AG20443 (cell line): ENCODE measurements at regions not wholly inside any gene's neighbourhood (a gene's known extent, or its start where the extent isn't known, plus 50 kb on each side); places are given as distances from the start of the nearest gene placed in this dataset.
"Not testable (repeated sequence)": the region's sequence is repeated elsewhere in the genome, so short reads cannot be mapped to it uniquely, and the experiment has no call there.

ENCODE experiments used
- DNase-seq: peaks from one replicate; pipeline ENCODE4 v3.0.0; 2012; ENCODE audit warnings: low spot score, mixed read lengths

- not testable (repeated sequence) for DNase-seq
Observed at GRCh38 chr5:122515210-122515609, 203.2 kb downstream of the SNCAIP start.

DNA sequence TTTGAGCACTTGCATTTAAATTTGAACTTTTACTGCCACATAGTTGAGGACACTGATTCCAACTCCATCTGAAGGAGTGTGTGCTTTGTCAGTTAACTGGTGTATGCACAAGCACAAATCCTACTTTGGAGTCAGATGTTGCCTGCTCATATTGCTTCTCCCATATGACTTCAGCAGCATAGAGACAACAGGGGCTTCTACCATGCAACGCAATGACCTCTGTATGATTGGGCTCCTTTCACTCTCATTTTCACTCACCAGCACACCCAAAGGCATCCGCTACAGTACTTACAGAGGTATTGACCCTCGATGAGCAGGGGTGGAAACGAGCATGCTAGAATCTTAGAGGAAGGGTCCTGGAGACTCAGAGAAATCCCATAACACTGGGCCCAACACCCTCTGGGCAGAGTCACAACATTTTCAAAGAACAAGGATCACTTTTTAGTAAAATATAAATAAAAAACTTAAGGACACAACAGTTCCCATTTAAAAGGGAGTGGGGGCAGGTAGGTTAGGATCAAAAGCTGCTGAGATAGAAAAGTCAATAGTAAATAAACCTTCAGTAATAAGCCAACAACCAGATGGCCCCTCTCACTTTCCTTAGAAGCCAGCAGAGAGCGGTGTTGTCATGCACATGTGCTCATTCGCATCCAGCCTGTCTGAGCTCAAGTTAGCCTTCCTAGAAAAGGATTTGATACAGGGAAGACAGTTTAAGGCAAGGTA lies 203.8 kb downstream of the SNCAIP start:
- peak; percentile 83 for DNase-seq

- no peak for DNase-seq
Observed at GRCh38 chr5:122516432-122516743, 204.4 kb downstream of the SNCAIP start.

DNA sequence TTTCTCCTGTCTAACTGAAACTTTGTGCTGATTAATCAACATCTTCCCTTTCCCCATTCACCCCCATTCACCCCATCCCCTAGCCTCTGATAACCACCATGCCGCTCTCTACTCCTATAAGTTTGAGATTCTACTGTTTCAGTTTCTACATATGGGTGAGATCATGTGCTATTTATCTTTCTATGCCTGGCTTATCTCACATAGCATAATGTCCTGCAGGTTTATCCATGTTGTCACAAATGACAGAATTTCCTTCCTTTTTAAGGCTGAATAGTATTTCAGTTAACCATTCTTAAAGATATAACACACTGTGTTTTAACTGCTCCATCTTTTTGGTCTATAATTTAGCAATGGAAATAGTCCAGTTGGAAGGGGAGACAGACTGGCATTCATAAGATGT lies 205.1 kb downstream of the SNCAIP start:
- no peak for DNase-seq

DNA sequence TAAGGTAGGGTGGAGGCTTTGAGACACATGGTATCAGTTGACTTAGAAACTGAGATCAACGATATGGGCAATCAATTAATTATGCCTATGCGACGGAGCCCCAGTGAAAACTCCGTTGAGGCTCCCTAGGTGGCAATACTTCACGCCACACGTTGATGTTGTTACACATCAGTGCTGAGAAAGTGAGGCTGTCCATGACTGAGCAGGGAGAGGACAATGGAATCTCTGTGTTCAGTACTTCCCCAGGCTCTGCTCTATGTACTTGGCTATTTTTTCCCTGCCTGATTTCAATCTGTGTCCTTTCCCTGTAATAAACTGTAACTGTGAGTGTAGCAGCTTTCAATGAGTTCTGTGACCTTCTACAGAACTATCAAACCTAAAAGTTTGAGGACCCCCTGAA lies 211.7 kb downstream of the SNCAIP start:
- DNase-seq, result no peak

DNA sequence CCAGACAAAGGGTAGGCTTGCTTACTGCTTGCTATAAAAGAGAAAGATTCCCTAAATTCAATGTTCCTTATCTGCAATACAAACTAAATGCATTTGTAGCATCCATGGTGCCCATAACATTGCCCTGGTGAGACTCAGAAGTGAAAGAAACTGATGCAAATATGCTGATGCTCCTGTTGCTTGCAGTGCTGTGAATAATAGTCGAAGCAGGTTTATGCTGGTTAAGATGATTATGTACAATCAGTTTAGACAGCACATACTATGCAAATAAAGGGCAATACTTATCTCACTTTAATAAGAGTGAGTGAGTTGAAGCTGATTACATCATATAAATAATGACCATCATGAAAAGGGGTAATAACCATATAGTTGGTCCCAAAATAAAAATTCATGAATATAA lies 215.5 kb downstream of the SNCAIP start:
- DNase-seq, result no peak

GRCh38 chr5:122532035-122532434 lies 220.0 kb downstream of the SNCAIP start:
- no peak for DNase-seq

- DNase-seq, result no peak
Observed at GRCh38 chr5:122533825-122534224, 221.8 kb downstream of the SNCAIP start.

DNA sequence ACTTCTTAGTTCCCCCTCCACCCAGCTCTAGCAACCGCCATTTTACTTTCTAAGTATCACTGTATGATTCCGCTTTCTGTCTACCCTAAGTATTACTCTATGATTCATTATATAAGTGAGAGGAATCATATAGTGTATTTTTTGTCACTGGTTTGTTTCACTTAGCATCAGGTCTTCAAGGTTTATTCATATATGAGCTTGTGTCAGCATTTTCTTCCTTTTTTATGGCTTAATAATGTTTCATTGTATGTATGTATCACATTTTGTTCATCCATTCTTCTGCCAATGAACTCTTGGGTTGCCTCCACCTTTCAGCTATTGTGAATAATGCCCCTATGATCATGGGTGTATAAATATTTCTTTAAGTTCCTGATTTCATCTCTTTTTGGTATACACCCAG lies 222.8 kb downstream of the SNCAIP start:
- DNase-seq, result no peak

GRCh38 chr5:122541388-122541787 lies 229.4 kb downstream of the SNCAIP start:
- DNase-seq, result no peak

DNA sequence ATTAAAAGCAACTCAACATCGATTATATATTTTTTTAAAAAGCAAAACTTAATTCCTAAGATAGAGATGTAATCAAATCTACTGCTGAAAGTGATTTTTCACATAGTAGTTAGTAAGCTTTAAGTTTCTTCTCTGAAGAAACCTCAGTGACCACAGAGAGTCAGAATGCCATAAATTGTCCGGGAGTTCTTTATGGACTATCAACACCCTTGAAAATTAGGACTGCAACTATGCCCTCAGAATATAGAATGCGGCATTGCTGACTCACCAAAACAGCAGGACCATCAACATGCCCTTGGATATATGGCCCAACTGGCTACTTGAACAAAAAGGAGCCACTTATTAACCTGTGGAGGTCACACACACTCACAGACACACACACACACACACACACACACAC lies 228.9 kb upstream of the SNX2 start:
- no peak for DNase-seq

DNA sequence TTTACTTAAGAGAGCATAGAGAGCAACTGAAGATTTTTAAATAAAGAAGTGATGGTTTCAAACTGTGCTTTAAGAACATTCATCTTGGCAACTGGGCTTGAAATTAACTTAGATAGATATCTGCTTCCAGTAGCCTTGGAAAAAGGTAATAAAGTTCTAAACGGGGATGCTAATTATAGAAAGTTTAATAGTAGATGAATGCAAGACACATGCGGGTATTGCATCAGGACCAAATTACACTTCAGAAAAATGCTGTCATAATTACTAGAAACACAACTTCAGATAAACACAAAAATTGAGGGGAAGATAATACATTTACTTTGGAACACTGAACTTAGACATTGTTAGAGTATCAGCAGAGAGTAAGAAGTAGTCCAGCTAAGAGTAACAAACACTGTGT lies 227.7 kb upstream of the SNX2 start:
- DNase-seq, result no peak

DNA sequence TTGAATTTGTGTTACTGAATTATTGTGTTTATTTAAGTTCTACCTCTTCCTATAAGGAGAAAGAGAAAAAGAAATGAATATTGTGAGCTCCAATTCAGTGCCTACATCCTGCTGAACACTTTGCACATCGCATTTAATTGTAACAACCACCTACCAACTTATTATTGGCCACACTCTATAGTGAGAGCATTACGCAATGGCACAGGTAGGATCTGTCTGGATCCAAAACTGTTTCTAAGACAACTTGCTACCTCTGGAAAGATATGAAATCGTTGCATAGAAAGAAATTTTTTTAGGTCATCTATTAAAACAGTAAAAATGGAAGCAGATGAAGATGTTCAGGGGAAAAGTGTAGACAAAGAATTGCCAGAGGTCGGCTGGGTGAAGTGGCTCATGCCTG lies 227.2 kb upstream of the SNX2 start:
- DNase-seq, result no peak

GRCh38 chr5:122559676-122560075 lies 215.2 kb upstream of the SNX2 start:
- no peak for DNase-seq

DNA sequence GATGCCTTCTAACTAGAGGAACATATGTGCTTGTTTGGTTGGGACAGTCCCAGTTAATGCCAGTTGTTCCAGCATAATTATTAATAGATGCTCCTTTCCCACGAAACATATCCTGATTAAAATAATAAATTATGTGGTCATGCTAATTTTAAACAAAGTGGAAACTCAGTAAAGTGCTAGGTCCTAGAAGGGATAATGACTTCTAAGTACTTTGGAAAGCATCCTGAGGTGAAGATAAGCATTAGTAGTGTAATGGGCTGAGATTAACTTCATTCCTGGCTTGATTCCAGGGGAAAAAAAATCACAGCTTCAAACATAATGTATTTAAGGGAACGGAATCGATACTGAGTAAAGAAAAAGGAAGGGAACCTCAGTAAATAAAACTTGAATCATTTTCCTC lies 213.7 kb upstream of the SNX2 start:
- DNase-seq, result no peak

GRCh38 chr5:122565331-122565730 lies 209.5 kb upstream of the SNX2 start:
- DNase-seq, result no peak

GRCh38 chr5:122576256-122577016 lies 198.4 kb upstream of the SNX2 start:
- no peak for DNase-seq

DNA sequence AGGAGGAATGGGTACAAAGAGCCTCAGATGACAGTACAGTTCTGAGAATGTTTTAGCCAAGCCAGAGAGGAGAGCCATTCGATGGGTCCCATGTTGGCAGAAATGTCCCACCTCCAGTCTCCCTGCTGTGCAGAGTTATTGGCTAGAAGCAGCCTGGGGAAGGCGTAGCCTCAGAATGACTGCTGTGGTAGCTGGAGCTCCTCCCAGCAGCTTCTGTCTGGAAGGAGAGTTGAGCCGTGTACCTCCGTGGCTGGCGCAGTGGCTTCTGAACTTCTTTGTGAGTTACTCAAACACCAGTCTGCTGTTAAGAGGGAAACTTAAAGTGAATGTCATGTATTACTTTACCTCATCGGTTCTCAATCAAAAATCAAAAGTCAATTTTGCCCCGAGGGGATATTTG lies 193.3 kb upstream of the SNX2 start:
- DNase-seq, result no peak

- DNase-seq, result peak; percentile 10
Observed at GRCh38 chr5:122584411-122585300, 190.2 kb upstream of the SNX2 start.

- DNase-seq, result no peak
Observed at GRCh38 chr5:122585371-122585770, 189.5 kb upstream of the SNX2 start.

DNA sequence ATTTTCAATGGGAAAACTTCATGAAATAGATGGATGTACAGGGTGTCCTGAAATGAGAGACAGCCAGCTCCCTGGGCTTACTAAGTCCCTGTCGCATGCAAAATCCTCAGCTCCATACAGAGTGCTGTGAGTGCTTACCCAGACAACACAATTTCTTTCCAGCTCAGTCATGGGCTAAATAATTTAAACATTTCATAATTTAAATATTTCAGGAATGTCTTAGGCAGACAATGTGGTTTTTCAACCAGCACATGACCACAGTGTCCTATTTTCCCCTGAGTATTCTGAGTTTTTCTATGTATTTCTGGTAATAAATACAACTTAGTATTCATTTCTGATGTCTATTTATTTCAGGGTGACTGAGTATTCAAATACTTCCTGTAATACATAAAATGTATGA lies 188.5 kb upstream of the SNX2 start:
- peak; percentile 39 for DNase-seq

DNA sequence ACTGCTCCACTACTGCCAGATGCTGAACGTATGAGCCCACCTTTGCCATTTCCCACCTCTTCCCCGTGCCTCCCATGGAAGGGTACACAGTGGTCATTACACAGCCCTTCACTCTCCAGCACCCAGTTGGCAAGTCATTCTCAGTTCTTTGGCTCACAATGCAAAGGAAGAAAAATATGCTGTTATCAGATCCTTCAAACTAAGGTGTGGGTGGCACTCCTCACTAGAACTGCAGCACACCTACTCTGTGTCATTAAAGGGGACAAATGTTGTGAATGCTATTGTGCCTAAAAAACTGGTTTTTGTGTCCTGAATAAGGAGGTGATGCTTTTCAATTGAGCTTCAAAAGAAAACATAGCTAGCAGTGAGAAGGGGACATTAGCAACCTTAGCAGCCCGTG lies 183.1 kb upstream of the SNX2 start:
- DNase-seq, result no peak

DNA sequence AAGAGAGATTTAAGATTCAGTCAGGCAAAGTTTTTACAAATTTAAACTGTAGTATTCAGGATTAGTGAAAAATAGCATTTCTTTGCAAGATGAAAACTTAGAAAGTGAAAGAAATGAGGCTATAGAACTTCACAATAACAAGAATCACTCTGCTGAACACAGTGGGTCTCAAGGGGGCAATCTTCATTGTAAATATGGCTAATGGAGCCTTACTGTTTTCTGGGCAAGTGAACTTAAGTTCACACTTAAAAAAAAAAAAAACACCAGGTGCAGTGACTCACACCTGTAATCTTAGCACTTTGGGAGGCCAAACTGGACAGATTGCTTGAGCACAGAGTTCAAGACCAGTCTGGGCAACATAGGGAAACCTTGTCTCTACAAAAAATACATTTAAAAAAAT lies 175.9 kb upstream of the SNX2 start:
- DNase-seq, result no peak
